Adrenal gland (tissue), 9 donors: ENCODE measurements at regions not wholly inside any gene's neighbourhood (a gene's known extent, or its start where the extent isn't known, plus 50 kb on each side); places are given as distances from the start of the nearest gene placed in this dataset.

Experiments used
- DNase-seq, 7 donors: peaks; one replicate each; pipeline ENCODE4 v3.0.0-alpha.2; 2019 to 2020
- H3K27ac ChIP-seq, 5 donors: fragments of 200-600 bp; sonication (generic) in 4 of 5; 1 replicate in 3 of 5; 2 replicates in 2 of 5; pipeline versions ENCODE4 v1.5.1 to v1.8.0; 2016 to 2020; ENCODE audit warnings: mild to moderate bottlenecking in 1 of 5
- H3K27me3 ChIP-seq: fragments of 200-600 bp; 2 replicates; pipeline ENCODE4 v1.8.0; 2021
- H3K36me3 ChIP-seq, 2 donors: fragments of 200-600 bp; replicated peaks in 1 of 2; 1 replicate in 1 of 2; 2 replicates in 1 of 2; pipeline versions ENCODE4 v1.5.1 to v1.8.0; 2018 to 2022
- H3K4me1 ChIP-seq, 2 donors: fragments of 200-600 bp; replicated peaks in 1 of 2; 1 replicate in 1 of 2; 2 replicates in 1 of 2; pipeline versions ENCODE4 v1.5.1 to v1.8.0; 2018 to 2021
- H3K4me3 ChIP-seq, 4 donors: fragments of 200-600 bp; sonication (generic) in 3 of 4; one replicate each; pipeline ENCODE4 v1.5.1; 2016 to 2018
- H3K9me3 ChIP-seq, 3 donors: fragments of 200-600 bp; sonication (generic) in 1 of 3; replicated peaks in 1 of 3; 1 replicate in 2 of 3; 2 replicates in 1 of 3; pipeline versions ENCODE4 v1.5.1 to v1.8.0; 2016 to 2021
- POLR2A ChIP-seq, 2 donors: fragments of 450-650 bp; IDR thresholded peaks; one replicate each; pipeline ENCODE4 v1.6.1; 2017; ENCODE audit warnings: antibody characterized with exemption in 2 of 2, mild to moderate bottlenecking in 2 of 2, moderate library complexity in 1 of 2
- WGBS, 4 donors: extraction: QIAGEN DNeasy Blood & Tissue Kit in 2 of 4; methylation state at CpG; one replicate each; pipeline versions ENCODE4 v1.1.5 to v1.1.7; 2013 to 2017; 5-methylcytosine and 5-hydroxymethylcytosine counted together
- intact Hi-C, 2 donors: fragments of 100-400 bp; cut with DNase I; formaldehyde crosslinking; loops; one replicate each; pipeline versions ENCODE4 v1.14.1 to v1.15.0; 2022 to 2023
- TF ChIP-seq, protein P1 (sequence below), 6 experiments: fragments of 450-650 bp in 4 of 6; fragments of 200-600 bp in 2 of 6; sonication (generic) in 1 of 6; IDR thresholded peaks; 1 replicate in 5 of 6; 2 replicates in 1 of 6; pipeline versions ENCODE4 v1.5.1 to v1.8.0; 2016 to 2021; ENCODE audit warnings: antibody characterized with exemption in 6 of 6, mild to moderate bottlenecking in 2 of 6, moderate library complexity in 1 of 6
- donor health status: healthy with polysubstance abuse.
- donor health status: Bipolar disorder and iron deficiency.
- donor health status: DM: yes; HTN: yes; CAD: no.
- donor health status: DM: no; HTN: no; CAD: no.
- donor health status: DM: no; HTN: no; CAD: no.

- H3K36me3 ChIP-seq, result no peaks in the 10 kb centered on the region
Observed at GRCh38 chr10:36118314-36118713, 476.2 kb upstream of the FZD8 start.

GRCh38 chr10:36117890-36118289 is 475.8 kb upstream of the FZD8 start:
- Histone ChIP-seq H3K27ac (no peak overlapping the region), H3K4me1 (no peaks in the 10 kb centered on the region), H3K36me3 (no peaks in the 10 kb centered on the region), H3K4me3 (no peak overlapping the region), H3K27me3 (no peaks in the 10 kb centered on the region), H3K9me3 (no peaks in the 10 kb centered on the region)
- TF ChIP-seq, protein P1, sequence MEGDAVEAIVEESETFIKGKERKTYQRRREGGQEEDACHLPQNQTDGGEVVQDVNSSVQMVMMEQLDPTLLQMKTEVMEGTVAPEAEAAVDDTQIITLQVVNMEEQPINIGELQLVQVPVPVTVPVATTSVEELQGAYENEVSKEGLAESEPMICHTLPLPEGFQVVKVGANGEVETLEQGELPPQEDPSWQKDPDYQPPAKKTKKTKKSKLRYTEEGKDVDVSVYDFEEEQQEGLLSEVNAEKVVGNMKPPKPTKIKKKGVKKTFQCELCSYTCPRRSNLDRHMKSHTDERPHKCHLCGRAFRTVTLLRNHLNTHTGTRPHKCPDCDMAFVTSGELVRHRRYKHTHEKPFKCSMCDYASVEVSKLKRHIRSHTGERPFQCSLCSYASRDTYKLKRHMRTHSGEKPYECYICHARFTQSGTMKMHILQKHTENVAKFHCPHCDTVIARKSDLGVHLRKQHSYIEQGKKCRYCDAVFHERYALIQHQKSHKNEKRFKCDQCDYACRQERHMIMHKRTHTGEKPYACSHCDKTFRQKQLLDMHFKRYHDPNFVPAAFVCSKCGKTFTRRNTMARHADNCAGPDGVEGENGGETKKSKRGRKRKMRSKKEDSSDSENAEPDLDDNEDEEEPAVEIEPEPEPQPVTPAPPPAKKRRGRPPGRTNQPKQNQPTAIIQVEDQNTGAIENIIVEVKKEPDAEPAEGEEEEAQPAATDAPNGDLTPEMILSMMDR (IDR thresholded peaks at IDR 0.05), result no peak
- TF ChIP-seq POLR2A (IDR thresholded peaks at IDR 0.05), result no peak
- WGBS, 4 donors, result 64 to 72% (median 72%) methylated on average over 4 of the region's 4 CpGs
- no peak for DNase-seq
- intact Hi-C loops, result no loop called here

More at GRCh38 chr10:36118314-36118713, 476.2 kb upstream of the FZD8 start:
- WGBS, 4 donors, result 37 to 57% (median 41%) methylated on average over 7 of the region's 7 CpGs
- TF ChIP-seq POLR2A (IDR thresholded peaks at IDR 0.05), result no peak
- TF ChIP-seq, protein P1 (IDR thresholded peaks at IDR 0.05), result no peak
- intact Hi-C loops, result no loop called here
- Histone ChIP-seq H3K4me3 (no peak overlapping the region), H3K27ac (no peak overlapping the region), H3K4me1 (no peaks in the 10 kb centered on the region), H3K27me3 (no peaks in the 10 kb centered on the region), H3K9me3 (no peaks in the 10 kb centered on the region)
- no peak for DNase-seq

GRCh38 chr10:36117231-36117630 is 475.1 kb upstream of the FZD8 start:
- TF ChIP-seq, protein P1 (IDR thresholded peaks at IDR 0.05), result no peak
- no peak for TF ChIP-seq POLR2A (IDR thresholded peaks at IDR 0.05)
- DNase-seq, result no peak
- Histone ChIP-seq H3K4me1 (no peaks in the 10 kb centered on the region), H3K27ac (no peak overlapping the region), H3K36me3 (no peaks in the 10 kb centered on the region), H3K9me3 (no peaks in the 10 kb centered on the region), H3K4me3 (no peak overlapping the region), H3K27me3 (no peaks in the 10 kb centered on the region)
- 76 to 87% (median 82%) methylated on average over 5 of the region's 5 CpGs for WGBS, 4 donors
- intact Hi-C loops, result no loop called here

DNA sequence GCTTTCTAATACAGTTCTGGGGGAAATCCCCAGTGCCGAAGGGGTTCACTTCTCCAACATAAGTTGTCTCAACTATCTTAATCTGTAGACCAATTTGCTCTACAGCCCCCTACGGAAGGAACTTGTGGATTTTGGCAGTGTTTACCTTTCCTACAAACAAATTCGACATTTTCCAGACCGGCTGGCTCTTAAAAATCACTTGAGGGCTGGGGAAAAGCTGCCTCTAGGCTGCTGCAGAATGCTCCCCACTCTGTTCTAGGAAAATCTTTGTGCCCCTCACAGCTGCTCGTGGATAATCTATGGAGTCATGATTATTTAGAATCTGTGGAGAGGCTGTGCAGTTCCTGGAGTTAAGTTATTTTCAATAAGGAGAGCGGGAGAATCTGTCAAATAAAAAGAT is 474.6 kb upstream of the FZD8 start:
- TF ChIP-seq, protein P1 (IDR thresholded peaks at IDR 0.05), result no peak
- TF ChIP-seq POLR2A (IDR thresholded peaks at IDR 0.05), result no peak
- no peaks in the 10 kb centered on the region for H3K4me1 ChIP-seq
- H3K27me3 ChIP-seq, result no peaks in the 10 kb centered on the region
- intact Hi-C loops, result no loop called here
- H3K36me3 ChIP-seq, result no peaks in the 10 kb centered on the region
- no peak overlapping the region for H3K27ac ChIP-seq
- no peak for DNase-seq
- WGBS, 4 donors, result 68 to 76% (median 71%) methylated on average over 6 of the region's 6 CpGs
- no peak overlapping the region for H3K4me3 ChIP-seq
- no peaks in the 10 kb centered on the region for H3K9me3 ChIP-seq
